RWPE1 (cell line): ENCODE measurements at regions not wholly inside any gene's neighbourhood (a gene's known extent, or its start where the extent isn't known, plus 50 kb on each side); places are given as distances from the start of the nearest gene placed in this dataset.

Experiments used
- CTCF ChIA-PET: fragments of 350-600 bp; sonication (Branson Sonifier 250); formaldehyde crosslinking; extraction: SDS; loops from one replicate; lab custom pipeline; 2021; lab: Yijun Ruan, JAX
- POLR2A ChIA-PET: fragments of 400-600 bp; formaldehyde crosslinking; extraction: SDS; loops from one replicate; lab custom pipeline; 2020; ENCODE audit warnings: antibody characterized with exemption; ENCODE audit not compliant: low non-redundant PET; lab: Yijun Ruan, JAX
- DNase-seq: peaks from one replicate; pipeline ENCODE4 v3.0.0; 2012; ENCODE audit warnings: low spot score
- H3K27ac ChIP-seq: fragments of 450-650 bp; 2 replicates; pipeline ENCODE4 v1.5.1; 2017
- TF ChIP-seq, protein P1 (sequence below): fragments of 450-650 bp; conservative IDR thresholded peaks from 2 replicates; pipeline ENCODE4 v1.5.1; 2017; ENCODE audit warnings: low read depth, mild to moderate bottlenecking

GRCh38 chr12:30463636-30464035 lies 232.0 kb downstream of the IPO8 start:
- ChIA-PET CTCF (no interaction called here), POLR2A (no interaction called here)
- no peak for DNase-seq
- TF ChIP-seq, protein P1, sequence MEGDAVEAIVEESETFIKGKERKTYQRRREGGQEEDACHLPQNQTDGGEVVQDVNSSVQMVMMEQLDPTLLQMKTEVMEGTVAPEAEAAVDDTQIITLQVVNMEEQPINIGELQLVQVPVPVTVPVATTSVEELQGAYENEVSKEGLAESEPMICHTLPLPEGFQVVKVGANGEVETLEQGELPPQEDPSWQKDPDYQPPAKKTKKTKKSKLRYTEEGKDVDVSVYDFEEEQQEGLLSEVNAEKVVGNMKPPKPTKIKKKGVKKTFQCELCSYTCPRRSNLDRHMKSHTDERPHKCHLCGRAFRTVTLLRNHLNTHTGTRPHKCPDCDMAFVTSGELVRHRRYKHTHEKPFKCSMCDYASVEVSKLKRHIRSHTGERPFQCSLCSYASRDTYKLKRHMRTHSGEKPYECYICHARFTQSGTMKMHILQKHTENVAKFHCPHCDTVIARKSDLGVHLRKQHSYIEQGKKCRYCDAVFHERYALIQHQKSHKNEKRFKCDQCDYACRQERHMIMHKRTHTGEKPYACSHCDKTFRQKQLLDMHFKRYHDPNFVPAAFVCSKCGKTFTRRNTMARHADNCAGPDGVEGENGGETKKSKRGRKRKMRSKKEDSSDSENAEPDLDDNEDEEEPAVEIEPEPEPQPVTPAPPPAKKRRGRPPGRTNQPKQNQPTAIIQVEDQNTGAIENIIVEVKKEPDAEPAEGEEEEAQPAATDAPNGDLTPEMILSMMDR: no peak
- no peak overlapping the region for H3K27ac ChIP-seq

DNA sequence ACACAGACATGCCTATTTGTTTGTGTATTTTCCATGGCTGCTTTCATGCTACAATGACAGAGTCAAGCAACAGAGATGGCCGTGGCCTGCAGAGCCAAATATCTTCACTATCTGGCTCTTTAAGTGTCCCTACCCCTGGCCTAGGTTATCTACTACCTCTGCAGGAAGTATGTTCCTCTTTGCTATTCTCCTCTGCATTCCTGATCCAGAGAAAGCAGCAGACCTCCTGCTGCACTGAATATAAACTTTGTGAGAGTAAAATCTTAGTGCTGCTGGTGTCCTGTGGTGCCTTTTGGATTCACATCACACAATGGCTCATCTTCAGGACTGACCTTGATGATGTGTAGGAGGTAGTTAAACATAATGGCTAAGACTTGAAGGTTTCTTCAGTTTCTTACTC lies 233.4 kb downstream of the IPO8 start:
- ChIA-PET POLR2A (no interaction called here), CTCF (no interaction called here)
- no peak for DNase-seq
- no peak overlapping the region for H3K27ac ChIP-seq
- TF ChIP-seq, protein P1: no peak

- CTCF ChIA-PET: no interaction called here
These were observed 234.5 kb downstream of the IPO8 start for GRCh38 chr12:30461026-30461615.

DNA sequence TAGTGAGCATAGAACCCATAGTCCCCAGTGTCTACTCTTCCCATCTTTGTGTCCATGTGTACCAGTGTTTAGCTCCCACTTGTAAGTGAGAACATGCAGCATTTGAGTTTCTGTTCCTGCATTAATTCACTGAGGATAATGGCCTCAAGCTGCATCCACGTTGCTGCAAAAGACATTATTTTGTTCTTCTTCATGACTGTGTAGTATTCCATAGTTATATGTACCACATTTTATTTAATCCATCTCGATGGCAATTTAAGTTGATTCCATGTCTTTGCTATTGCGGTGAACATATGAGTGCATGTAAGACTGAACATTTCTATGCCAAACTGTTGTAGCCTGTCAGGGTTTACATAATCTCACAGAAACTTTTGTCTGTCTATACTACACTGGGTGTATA lies 237.2 kb downstream of the IPO8 start:
- POLR2A ChIA-PET: no interaction called here

More at GRCh38 chr12:30461026-30461615, 234.5 kb downstream of the IPO8 start:
- H3K27ac ChIP-seq: no peak overlapping the region
- POLR2A ChIA-PET: no interaction called here
- TF ChIP-seq, protein P1: no peak
- DNase-seq: no peak

DNA sequence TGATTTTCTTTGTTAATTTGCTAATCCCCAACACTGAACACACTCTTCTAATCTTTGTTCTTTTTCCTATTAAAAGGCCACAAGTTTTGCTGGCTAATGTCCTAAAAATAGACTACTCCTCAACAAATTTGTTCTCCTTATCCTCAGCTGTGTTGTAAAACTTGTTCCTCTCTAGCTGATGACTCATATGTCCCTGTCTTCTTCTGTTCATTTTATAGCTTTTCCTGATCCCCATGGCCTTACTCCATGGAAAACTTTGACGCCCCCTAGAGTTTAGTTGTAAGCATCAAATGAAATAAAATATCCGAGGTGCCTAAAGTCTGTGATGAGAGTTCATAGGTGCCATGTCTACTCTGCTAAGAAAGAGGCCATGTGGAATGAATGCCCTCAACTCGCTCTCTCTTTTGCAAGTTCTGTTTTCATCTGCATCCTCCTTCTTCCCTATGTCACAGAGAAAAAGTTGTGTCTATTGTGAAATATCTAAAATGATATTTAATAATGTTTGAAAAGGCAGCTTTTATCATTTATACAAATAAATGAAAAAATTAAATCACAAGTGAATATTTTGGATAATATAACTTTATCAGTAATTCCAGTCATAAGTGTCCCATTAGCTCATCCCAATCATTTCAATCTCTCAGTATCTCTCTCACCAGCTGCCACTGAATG lies 237.9 kb downstream of the IPO8 start:
- DNase-seq: peak; percentile 49
- ChIA-PET POLR2A (no interaction called here), CTCF (interaction anchor here (0.5 to 0.6 kb wide), 2 partner anchors 19 to 96 kb away, joined by 3 read pairs; no protein-coding TSS in a partner anchor)
- TF ChIP-seq, protein P1: 0 out of 2 replicates have a peak, but pooled peaks have one; percentile 11
- no peak overlapping the region for H3K27ac ChIP-seq

More for the DNA sequence above, 237.2 kb downstream of the IPO8 start:
- no peak for DNase-seq
- TF ChIP-seq, protein P1: no peak
- no peak overlapping the region for H3K27ac ChIP-seq
- CTCF ChIA-PET: no interaction called here

- POLR2A ChIA-PET: no interaction called here
- DNase-seq: peak; percentile 3
- CTCF ChIA-PET: no interaction called here
- H3K27ac ChIP-seq: no peak overlapping the region
- TF ChIP-seq, protein P1: no peak
These were observed 244.8 kb downstream of the IPO8 start for GRCh38 chr12:30450872-30451271.
